NCI-H1417 (cell line): ENCODE measurements at regions not wholly inside any gene's neighbourhood (a gene's known extent, or its start where the extent isn't known, plus 50 kb on each side); places are given as distances from the start of the nearest gene placed in this dataset.

Experiments used
- DNase-seq, 3 experiments: peaks; one replicate each; lab custom pipeline; 2025; lab: John Stamatoyannopoulos, UW

- peak in 2 of 3 experiments; percentile 49 to 81 for DNase-seq
These were observed 69.8 kb upstream of the RAI2 start for GRCh38 chrX:17930850-17931249.

- DNase-seq = peak in 2 of 3 experiments; percentile 17 to 53
These were observed 62.4 kb upstream of the RAI2 start for GRCh38 chrX:17923546-17923945.

- DNase-seq = peak; percentile 43 to 91 (median 67)
These were observed 61.2 kb upstream of the RAI2 start for GRCh38 chrX:17922303-17922702.

- no peak for DNase-seq
These were observed 58.9 kb upstream of the RAI2 start for GRCh38 chrX:17919896-17920446.

GRCh38 chrX:17917945-17918577 is 57.0 kb upstream of the RAI2 start:
- DNase-seq = no peak

- DNase-seq = no peak
These were observed 52.7 kb upstream of the RAI2 start for GRCh38 chrX:17913801-17914200.
